HG03103 (cell line): ENCODE measurements at regions not wholly inside any gene's neighbourhood (a gene's known extent, or its start where the extent isn't known, plus 50 kb on each side); places are given as distances from the start of the nearest gene placed in this dataset.
A peak's percentile ranks its signal among the peaks of the same experiment; 100 is the strongest.
"Not testable (repeated sequence)": the region's sequence is repeated elsewhere in the genome, so short reads cannot be mapped to it uniquely, and the experiment has no call there.

Experiments
- ATAC-seq: cut with Tn5 transposase; IDR thresholded peaks from one replicate; pipeline ENCODE4 v1.9.1; 2021; ENCODE audit warnings: low read depth; ENCODE audit not compliant: unreplicated experiment

DNA sequence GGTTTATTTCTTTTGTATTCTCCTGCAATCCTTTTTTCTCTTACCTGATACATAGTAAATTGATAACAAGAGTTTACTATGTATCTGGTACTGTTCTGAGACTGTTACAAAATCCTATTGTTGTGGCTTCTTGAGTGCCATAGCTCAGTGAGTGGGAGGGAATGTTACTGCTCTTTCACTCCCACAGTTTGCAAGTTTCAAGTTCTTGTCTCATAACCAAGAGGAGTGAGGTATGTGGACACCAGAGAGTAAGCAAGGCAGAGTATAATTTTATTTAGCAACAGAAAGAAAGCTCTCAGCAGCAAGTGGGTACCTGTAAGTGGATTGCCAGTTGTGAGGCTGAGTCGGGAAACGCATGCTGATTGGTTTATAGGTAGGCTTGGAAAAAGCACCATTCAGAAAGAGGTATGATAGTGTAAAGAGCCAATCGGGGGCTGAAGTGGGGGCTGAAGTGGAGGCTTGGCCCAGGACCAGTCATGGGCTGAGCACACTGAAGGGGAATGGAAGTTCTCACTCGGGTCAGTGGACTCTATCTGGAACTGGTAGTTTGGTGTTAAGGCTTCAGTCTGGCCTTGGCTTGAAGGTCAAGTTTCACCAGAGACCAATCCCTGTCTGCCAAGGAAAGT is 850.8 kb downstream of the TMTC2 start:
- ATAC-seq, result no peak

DNA sequence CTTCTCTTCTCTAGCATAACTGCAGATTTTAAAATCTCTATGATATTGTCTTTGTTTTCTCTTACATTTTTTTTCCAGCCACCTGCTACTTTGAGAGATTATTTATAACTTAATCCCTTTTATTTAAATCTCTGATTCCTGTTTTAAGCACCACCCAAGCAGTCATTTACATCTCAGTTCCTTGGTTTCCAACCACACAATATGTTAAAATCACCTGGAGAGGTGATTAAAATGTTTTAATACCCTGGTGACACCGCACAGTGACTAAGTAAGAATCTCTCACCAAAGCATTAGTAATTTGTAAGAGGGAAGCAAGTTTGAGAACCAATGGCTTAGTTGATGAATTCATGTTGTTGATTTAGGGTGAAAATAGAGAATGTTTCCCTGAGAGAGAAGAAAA is 849.8 kb downstream of the TMTC2 start:
- ATAC-seq, result no peak

DNA sequence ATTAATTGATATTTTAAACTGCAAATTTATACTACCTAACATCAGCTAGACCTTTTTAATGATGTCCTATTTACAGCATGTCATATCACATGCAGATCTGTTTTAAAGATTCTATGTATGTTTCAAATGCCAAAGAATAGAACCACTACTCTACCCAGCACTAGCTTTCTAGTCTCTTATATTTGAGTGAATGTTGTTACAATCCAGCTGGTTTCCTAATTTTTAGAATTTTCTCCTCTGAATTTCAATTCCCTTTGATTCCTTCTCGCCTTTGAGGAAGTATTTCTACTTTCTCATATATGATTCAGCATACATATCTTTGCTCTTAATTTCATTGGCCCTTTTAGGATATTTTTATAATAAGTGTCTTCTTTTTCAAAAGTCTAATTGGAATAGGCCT is 841.9 kb downstream of the TMTC2 start:
- no peak for ATAC-seq

DNA sequence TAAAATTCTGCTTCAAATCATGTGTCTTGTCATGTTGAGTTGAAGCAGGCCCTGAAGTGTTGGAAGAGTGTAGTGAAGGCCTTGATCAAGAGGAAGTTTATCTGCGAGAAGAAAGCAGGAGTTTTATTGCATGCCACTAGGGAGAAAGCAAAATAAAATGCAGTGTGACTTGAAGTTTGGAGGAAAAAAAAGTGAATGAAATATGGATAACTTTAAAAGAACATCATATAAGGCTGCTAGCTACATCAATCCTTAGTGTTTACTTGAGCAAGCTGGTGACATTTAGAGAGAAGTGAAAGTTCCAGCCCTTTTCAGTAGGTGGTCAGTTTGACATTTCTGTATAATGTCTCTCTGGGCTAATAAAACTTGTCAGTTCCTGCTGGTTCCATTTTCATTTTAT is 841.1 kb downstream of the TMTC2 start:
- no peak for ATAC-seq

DNA sequence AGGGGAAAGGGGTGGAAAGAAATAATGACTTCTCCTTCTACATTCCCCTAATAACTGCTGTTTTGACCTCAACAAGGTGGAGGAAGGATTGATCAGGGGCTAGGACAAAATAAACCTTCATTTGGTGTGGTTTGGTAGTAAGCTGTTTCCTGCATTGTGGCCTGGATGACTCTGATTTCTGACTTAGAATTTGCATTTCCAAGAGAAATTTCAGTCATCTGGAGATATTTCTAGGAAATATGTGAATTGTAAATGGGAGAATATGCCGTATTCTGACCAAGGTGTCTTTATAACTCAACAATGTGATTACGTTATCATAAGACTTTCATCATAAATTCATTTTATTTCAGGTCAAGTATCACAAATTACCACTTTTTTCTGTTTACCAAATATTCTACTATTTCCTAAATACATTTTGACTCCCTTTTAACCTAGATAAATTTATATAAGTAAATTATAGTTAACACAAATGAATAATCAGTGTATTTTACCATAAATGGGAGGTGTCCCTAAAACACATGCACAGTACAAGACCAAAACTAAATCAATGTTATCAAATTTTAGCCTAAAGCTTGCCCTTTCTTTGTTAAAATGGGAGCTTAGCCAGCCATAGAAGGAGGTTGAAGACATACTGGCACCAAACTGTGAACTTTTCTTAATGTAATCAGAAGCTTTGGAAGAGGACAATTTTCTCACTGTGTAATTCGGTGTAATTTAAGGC is 828.8 kb downstream of the TMTC2 start:
- ATAC-seq, result no peak

DNA sequence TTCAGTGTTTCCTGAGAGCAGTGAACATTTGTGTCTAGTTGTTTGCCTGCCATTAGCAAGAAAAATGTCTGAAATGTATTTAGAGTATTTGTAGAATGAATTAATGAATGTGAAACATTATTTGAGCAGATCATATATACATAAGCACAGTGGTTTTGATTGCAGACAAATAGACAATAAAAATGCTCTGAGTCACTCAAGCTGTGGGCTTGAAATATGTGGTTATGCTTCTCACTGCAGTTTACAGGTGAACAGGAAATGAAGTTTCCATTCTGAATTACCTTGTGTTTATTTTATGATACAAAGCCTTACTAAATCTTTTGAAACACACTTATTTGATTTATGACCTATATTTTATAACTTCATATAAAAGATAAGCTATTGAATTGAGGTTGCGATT is 827.7 kb downstream of the TMTC2 start:
- no peak for ATAC-seq

DNA sequence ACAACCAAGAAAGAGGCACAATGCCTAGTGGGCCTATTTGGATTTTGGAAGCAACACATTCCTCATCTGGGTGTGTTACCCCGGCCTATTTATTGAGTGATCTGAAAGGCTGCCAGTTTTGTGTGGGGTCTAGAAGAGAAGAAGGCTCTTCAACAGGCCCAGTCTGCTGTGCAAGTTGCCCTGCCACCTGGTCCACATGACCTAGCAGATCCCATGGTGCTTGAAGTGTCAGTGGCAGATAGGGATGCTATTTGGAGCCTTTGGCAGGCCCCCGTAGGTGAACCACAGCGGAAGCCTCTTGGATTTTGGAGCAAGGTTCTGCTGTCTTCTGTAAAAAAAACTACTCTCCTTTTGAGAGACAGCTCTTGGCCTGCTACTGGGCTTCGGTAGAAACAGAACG is 820.1 kb downstream of the TMTC2 start:
- no peak for ATAC-seq

DNA sequence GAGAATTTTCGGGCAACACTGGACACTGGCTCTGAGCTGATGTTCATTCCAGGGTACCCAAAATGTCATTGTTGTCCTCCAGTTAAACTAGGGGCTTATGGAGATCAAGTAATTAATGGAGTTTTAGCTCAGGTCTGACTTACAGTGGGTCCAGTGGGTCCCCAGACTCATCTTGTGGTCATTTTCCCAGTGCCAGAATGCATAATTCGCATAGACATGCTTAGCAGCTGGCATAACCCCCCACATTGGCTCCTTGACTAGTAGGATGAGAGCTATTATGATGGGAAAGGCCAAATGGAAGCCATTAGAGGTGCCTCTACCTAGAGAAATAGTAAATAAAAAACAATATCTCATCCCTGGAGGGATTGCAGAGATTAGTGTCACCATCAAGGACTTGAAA is 818.9 kb downstream of the TMTC2 start:
- no peak for ATAC-seq

DNA sequence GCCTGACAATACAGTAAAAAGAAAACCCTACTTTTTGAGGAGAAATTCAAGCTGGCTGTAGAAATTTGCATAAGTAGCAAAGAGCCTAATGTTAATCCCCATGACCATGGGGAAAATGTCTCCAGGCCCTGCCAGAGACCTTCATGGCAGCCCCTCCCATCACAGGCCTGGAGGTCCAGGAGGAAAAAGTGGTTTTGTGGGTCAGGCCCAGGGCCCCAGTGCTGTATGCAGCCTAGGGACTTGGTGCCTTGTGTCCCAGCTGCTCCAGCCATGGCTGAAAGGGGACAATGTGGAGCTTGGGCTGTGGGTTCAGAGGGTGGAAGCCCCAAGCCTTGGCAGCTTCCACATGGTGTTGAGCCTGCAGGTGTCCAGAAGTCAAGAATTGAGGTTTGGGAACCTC is 813.2 kb downstream of the TMTC2 start:
- ATAC-seq, result not testable (repeated sequence)

DNA sequence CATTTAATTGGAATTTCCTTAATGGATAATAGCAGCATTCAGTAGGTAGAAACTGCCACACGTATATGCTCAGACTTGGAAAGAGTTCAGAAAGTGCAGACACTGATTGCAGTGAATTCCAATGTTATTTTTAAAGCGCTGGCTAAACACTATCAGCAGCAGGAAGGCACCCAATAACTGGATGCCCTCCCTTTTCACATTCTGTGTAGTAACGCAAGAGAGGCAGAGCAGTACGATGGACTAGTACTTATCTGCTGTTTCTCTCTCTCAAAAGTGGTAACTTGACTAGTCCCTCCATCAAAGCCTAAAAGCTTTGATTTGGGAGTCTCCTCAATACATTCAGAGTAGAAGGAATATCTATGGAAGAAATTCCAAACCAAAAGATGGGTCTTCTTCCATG is 791.0 kb downstream of the TMTC2 start:
- no peak for ATAC-seq

DNA sequence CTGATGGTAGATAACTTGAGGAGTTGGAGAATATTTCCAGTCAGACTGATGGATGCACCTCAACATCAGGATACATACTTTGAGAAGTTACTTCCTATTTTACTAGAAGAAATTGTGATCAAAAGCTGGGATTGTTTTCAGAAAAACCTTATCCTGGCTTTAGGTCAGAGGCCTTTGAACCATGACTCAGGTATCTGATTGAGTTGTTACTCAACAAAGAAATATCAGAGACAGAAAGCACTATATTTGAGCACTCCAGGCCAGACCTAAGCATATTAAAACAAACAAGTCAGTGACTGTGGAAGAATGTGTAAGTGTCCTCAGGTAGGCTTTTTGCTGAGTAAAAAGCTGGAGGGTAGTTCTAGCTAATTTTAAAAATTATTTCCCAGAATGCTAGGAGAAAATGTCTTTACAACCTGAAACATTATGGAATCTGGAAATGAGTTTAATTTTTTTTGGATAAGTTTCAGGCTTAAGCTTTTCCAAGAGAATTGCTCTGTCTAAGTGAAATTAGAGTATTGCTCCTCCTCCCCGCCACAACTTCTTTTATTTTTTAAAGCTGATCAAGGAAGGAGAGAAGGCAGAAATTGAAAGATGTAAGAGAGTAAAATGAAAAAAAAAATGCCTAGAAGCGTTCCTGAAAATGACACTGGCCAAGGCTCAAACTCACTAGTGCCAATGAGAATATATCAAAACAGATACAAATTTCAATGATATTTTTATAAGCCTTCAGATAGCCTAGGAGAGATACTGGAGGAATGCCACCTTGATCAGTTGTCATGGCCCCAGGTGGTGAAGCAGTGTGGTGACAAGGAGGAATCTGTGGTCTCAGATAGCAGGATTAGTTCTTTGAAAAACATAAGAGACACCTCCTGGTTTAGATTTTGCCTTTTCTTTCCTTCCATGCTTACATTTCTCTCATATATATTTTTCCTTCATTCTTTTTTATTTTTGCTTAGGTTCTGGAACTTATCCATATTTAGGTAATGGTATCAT is 790.3 kb downstream of the TMTC2 start:
- no peak for ATAC-seq

DNA sequence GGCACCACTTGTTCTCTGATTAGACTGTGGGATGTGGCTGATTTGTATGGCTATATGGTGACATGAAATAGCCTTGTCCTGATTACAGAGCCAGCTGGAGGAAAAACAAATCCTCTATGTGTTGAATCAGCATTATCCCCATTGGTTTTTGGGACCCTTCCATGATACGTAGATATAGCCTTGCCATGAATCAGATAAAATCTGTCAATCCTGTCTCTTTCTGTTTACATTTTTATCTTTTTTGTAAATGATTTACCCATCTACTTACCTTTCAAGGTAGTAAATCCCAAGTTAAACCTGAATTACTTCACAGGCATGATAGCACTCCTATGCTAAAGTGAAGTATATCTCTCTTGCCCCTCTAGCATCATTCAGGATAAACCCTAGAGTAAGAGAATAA is 789.3 kb downstream of the TMTC2 start:
- ATAC-seq, result no peak

DNA sequence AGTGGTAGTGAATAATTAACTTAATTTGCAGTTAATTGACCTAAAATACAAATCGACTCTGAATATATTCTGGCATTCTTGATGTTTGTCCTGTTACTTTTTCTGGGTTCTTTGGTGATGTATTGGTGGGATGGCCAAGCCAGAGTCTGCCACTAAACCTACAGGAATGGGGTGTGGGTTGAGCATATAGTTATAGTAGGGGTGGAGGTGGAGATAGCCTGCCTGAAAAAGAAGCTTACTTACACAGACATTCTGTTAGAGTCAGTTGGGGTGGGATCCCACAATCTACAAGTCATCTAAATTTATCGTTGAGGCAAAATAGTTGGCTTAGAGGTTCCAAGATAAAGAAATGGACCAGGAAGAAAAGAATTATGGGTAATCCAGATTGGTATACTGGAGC is 787.7 kb downstream of the TMTC2 start:
- no peak for ATAC-seq

DNA sequence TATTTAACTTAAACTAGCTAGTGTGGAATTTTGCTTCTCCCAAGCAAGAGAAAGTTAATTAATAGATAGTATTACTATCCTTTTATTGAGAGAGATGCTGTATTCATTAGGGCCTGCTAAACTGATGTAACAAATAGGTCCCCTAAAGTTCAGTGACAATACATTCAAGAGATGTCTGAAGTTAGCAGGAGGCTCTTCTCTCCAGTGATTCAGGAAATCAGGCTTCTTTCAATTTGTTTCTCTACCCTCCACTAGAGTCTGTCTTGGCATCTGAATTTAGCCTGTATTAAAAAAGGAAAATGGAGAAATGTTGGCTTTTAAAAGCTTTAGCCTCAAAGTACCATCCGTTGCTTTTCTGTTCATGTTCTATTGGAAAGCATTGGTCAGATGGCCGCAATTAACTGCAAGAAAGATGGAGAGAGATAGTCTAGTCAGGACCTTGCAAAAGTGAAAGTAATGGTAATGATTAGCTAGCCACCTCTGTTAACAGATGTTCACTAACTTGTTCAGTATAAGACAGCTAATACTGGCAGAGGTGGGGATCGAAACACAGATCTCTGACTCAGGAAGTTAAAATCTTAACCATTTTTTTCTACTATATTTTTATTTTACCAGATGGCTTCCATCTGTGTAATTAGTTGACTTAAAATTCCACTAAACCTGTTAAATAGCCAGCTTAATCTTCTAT is 786.8 kb downstream of the TMTC2 start:
- peak; percentile 67 for ATAC-seq

DNA sequence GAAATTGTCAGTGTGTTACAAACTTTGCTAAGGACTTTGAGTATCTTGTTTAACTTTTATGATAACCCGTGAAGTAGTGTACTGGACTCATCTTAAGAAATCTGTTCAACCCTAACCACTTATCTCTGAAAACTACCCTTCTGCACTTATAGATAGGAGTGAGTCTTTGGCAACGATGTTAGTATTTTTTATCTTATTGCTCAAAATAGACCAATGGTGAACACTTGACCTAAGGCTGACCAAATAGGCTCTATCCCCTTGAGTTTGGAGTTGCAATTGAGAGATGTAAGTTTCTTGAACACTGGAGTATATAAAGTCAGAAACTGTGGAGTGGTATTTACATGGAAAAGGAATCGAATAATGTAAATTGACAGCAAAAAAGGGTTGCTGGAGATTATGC is 786.1 kb downstream of the TMTC2 start:
- no peak for ATAC-seq

DNA sequence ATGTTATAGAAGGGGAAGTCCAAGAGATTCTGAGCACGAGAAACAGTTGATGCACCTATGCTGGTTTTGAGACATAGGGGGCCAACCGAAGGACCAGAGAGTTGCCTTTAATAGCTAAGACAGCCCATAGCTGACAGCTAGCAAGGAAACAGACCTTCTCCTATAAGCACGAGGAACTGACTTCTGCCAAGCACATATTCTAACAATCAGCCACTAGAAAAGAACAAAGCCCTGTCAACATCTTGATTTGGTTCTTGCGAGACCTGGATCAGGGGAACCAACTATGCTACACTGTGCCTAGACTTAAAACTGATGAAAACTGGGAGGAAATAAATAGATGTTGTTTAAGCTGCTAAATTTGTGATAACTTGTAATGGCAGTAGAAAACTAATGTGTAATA is 785.6 kb downstream of the TMTC2 start:
- ATAC-seq, result no peak

DNA sequence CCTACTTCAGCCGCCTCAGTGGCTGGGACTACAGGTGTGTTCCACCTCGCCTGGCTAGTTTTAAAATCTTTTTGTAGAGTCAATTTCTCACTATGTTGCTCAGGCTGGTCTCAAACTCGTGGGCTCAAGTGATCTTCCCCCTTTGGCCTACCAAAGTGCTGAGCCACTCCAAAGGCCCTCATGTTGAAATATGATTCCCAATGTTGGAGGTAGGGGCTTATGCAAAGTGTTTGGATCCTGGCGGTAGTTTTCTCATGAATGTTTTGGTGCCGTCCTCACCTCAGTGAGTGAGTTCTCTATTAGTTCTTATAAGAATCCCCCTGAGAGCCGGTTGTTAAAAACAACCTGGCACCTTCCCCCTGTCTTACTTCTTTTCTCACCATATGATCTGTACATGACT is 784.6 kb downstream of the TMTC2 start:
- ATAC-seq, result no peak

DNA sequence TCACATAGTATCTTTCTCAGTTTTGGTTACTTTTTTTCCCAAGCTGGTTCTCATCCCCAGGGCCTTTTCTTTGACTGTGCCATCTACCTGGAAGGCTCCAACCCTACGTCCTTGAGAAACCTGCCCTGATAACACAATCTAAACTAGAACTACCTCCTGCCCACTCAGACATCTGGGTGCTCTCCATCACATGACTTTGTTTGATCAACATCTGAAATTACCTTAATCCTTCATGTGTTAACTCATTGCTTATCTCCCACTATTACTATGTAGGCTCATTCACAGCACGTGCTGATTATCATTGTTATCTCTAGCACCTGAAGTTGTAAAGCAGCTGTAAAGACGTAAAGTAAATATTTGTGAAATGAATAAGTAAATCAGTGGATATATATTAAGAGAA is 784.0 kb downstream of the TMTC2 start:
- no peak for ATAC-seq

DNA sequence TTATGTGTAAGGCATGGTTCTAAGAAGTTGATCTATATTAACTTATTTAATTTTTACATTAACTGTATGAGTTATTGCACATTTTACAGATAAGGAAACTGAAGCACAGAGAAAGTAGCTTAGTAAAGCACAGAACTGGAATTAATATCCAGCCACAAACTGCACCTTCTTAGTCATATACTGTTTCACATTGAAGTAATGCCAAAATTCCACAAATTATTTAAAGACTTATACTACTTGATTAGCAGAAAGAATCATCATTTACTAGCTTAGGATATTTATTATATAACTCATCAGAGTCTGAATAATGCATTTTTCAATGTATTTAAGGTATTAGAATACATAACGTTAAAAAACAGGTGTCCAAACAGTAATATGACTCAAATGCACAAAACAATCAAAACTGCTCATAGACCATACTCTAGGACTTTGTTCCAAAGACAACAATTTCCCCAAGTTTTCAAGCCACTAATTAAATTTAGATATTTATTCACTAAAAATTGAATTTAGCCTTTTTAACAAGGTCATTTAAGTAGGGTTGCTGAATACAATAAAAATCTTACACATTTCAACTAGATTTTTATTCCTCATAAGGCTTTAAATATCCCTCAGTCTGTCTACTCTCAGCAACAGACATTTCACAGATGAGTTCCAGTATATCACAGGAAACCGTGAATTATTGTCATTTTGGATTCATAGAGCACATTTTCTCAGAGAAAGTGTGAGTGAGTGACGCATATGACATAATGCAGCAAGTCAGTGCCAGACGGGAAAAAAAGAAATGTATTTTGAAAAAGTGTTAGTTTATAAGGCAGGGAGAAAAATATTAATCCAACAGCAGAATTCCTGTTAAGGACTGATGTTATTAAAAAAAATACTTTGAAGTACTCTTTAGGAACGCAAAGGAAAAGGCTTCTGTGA is 782.5 kb downstream of the TMTC2 start:
- no peak for ATAC-seq

DNA sequence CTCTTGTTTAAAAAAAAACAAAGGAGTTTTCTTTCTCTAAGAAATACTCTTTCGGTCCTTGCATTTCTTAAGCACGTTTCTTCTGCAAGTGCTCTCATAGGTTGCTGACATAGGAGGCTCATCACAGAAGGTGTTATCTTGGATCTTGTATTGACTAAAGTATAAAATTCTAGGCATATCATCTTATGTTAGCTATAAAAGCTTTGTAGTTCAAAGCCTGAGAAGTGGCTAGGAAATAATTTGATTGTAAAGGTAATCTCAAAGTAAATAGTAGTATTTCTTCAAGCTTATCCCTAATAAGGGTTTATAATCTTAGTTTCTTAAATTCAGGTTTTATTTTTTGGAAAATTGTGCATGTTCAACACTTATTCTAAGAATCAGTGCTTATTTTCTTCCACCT is 778.9 kb downstream of the TMTC2 start:
- no peak for ATAC-seq
